Fibroblast of lung (primary cell): ENCODE measurements at regions not wholly inside any gene's neighbourhood (a gene's known extent, or its start where the extent isn't known, plus 50 kb on each side); places are given as distances from the start of the nearest gene placed in this dataset.
A peak's percentile ranks its signal among the peaks of the same experiment; 100 is the strongest.

Experiments
- DNase-seq, 2 donors: peaks; one replicate each; pipeline versions ENCODE4 v3.0.0 to v3.0.0-alpha.2; 2010; ENCODE audit warnings: low read depth in 2 of 2
- H2AFZ ChIP-seq: 2 replicates; pipeline ENCODE4 v1.5.1; 2012; ENCODE audit warnings: low read length, control low read depth, inconsistent platforms
- H3K27ac ChIP-seq: 2 replicates; pipeline ENCODE4 v1.5.1; 2011; ENCODE audit warnings: low read length, control low read depth; ENCODE audit not compliant: insufficient read depth
- H3K27me3 ChIP-seq: 2 replicates; pipeline ENCODE4 v1.5.1; 2011; ENCODE audit warnings: mild to moderate bottlenecking, low read length; ENCODE audit not compliant: control insufficient read depth, insufficient read depth
- H3K36me3 ChIP-seq: 2 replicates; pipeline ENCODE4 v1.5.1; 2011; ENCODE audit warnings: low read length; ENCODE audit not compliant: control insufficient read depth, insufficient read depth
- H3K4me1 ChIP-seq: 2 replicates; pipeline ENCODE4 v1.5.1; 2011; ENCODE audit warnings: low read length; ENCODE audit not compliant: control insufficient read depth, insufficient read depth; ENCODE audit errors: extremely low read depth
- H3K4me2 ChIP-seq: 2 replicates; pipeline ENCODE4 v1.5.1; 2011; ENCODE audit warnings: low read length, control low read depth; ENCODE audit not compliant: insufficient read depth; ENCODE audit errors: extremely low read depth
- H3K4me3 ChIP-seq, 4 experiments: fragments of 200-600 bp in 1 of 4; sonication (generic) in 1 of 4; replicated peaks in 1 of 4; 2 replicates each; pipeline ENCODE4 v1.5.1; 2011 to 2016; ENCODE audit warnings: low read length in 4 of 4, low read depth in 3 of 4, mild to moderate bottlenecking in 3 of 4, control low read depth in 2 of 4, inconsistent platforms in 1 of 4, mixed read lengths in 1 of 4; ENCODE audit not compliant: insufficient read depth in 1 of 4; ENCODE audit errors: control extremely low read depth in 1 of 4
- H3K79me2 ChIP-seq: 2 replicates; pipeline ENCODE4 v1.5.1; 2012; ENCODE audit warnings: mild to moderate bottlenecking, low read length, inconsistent platforms; ENCODE audit not compliant: control insufficient read depth, insufficient read depth
- H3K9ac ChIP-seq: 2 replicates; pipeline ENCODE4 v1.5.1; 2011; ENCODE audit warnings: mild to moderate bottlenecking, low read length, control low read depth; ENCODE audit not compliant: insufficient read depth
- H3K9me3 ChIP-seq: 2 replicates; pipeline ENCODE4 v1.5.1; 2012; ENCODE audit warnings: low read depth, low read length; ENCODE audit not compliant: control insufficient read depth, insufficient read depth
- H4K20me1 ChIP-seq: 2 replicates; pipeline ENCODE4 v1.5.1; 2011; ENCODE audit warnings: low read length; ENCODE audit not compliant: control insufficient read depth, insufficient read depth; ENCODE audit errors: extremely low read depth
- CTCF ChIP-seq, 2 donors: IDR thresholded peaks in 1 of 2; conservative IDR thresholded peaks in 1 of 2; 1 replicate in 1 of 2; 2 replicates in 1 of 2; pipeline ENCODE4 v1.5.1; 2011 to 2012; ENCODE audit warnings: low read length in 2 of 2, control low read depth in 1 of 2, inconsistent platforms in 1 of 2, low read depth in 1 of 2, mild to moderate bottlenecking in 1 of 2
- EZH2 ChIP-seq: IDR thresholded peaks from 2 replicates; pipeline ENCODE4 v1.5.1; 2012; ENCODE audit warnings: low read length, control low read depth, mild to moderate bottlenecking; ENCODE audit errors: missing control alignments

GRCh38 chr3:152731511-152731910 lies 103.4 kb upstream of the P2RY1 start:
- H4K20me1 ChIP-seq, result no peaks in the 10 kb centered on the region
- H3K4me2 ChIP-seq, result no peak overlapping the region
- no peaks in the 10 kb centered on the region for H3K4me1 ChIP-seq
- no peak for DNase-seq
- no peak overlapping the region for H2AFZ ChIP-seq
- H3K9me3 ChIP-seq, result no peaks in the 10 kb centered on the region
- H3K27ac ChIP-seq, result no peak overlapping the region
- no peak overlapping the region for H3K4me3 ChIP-seq
- no peak overlapping the region for H3K9ac ChIP-seq
- no peaks in the 10 kb centered on the region for H3K36me3 ChIP-seq
- H3K79me2 ChIP-seq, result no peaks in the 10 kb centered on the region
- no peak for TF ChIP-seq EZH2
- no peak for TF ChIP-seq CTCF (conservative IDR thresholded peaks at IDR 0.05 in 1 of 2, IDR thresholded peaks at IDR 0.05 in 1 of 2; ENCODE audit: low read depth in 1 of 2, low read length in 2 of 2)
- no peaks in the 10 kb centered on the region for H3K27me3 ChIP-seq

DNA sequence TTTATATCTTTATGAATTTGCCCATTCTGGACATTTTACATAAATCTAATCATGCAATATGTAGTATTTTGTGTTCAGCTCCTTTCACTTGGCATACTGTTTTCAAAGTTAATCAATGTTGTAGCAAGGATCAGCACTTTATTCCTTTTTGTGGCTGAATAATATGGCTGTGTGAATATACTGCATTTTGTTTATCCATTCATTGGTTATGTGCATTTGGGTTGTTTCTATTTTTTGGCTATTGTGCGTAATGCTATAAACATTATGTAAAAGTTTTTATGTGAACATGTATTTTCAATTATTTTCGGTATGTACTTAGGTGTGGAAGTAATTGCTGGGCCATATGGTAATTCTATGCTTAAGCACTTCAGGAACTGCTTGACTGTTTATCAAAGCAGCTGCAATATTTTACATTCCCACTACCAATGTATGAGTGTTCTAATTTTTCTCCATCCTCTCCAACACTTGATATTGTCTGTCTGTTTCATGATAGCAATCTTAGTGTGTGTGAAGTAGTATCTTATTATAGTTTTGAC lies 101.3 kb upstream of the P2RY1 start:
- TF ChIP-seq EZH2, result no peak
- H3K79me2 ChIP-seq, result no peaks in the 10 kb centered on the region
- H4K20me1 ChIP-seq, result no peaks in the 10 kb centered on the region
- no peak overlapping the region for H3K4me2 ChIP-seq
- no peak overlapping the region for H3K4me3 ChIP-seq
- H3K4me1 ChIP-seq, result peaks cover 5% of the 10 kb centered on the region
- H3K27me3 ChIP-seq, result no peaks in the 10 kb centered on the region
- no peak overlapping the region for H3K9ac ChIP-seq
- no peaks in the 10 kb centered on the region for H3K9me3 ChIP-seq
- H3K27ac ChIP-seq, result no peak overlapping the region
- DNase-seq, result no peak
- H2AFZ ChIP-seq, result no peak overlapping the region
- no peaks in the 10 kb centered on the region for H3K36me3 ChIP-seq

DNA sequence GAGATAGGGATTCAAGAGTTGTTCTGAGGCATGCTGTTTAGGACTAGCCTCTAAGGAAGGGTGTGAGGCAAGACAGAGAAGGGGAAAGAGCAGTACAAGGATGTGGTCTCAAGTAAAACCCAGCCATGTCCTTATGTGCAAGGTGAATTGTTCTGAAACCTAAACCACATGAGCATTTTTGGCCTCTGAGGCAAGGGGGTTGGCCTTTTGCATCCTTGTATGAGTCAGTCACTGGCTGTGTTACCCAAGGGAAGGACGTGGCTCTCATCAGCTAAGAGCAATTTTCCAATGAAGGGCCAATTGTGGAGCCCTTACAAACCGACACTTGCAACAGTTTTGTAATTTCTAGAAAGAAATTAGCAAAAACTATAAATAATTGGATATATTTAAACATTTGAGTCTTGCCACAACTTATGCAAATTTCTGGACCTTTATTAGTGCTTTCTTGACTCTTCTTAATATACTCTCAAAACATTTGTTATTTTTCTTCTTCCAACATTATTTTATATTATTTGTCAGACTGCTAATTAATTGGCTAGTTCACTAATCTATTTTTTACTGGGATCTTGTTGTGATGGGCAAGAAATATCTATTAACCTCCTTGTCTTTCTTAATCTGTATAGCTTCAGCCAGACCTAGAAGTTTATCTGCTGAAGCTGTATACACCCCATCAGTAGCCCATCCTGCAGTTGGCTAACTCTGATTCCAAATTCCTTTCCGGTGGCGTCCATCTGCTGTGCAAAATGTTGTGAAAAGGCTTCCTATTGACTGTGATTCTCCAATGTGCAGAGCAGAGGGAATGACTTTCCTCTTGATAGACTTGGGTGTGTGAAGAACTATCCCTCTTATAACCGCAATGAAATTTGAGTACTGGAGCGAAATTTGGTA lies 97.7 kb upstream of the P2RY1 start:
- Histone ChIP-seq H3K79me2 (no peaks in the 10 kb centered on the region), H3K4me2 (peak overlapping the region; percentile 4), H2AFZ (peak overlapping the region; percentile 50), H3K9me3 (no peaks in the 10 kb centered on the region), H3K27ac (no peak overlapping the region), H4K20me1 (no peaks in the 10 kb centered on the region), H3K36me3 (no peaks in the 10 kb centered on the region), H3K4me1 (peaks cover 10% of the 10 kb centered on the region), H3K9ac (no peak overlapping the region), H3K27me3 (no peaks in the 10 kb centered on the region), H3K4me3 (no peak overlapping the region)
- DNase-seq, result peak; percentile 85 to 94
- TF ChIP-seq EZH2 (no peak), CTCF (conservative IDR thresholded peaks at IDR 0.05 in 1 of 2, IDR thresholded peaks at IDR 0.05 in 1 of 2; ENCODE audit: low read depth in 1 of 2, low read length in 2 of 2) (no peak)
